ENCODE measurements at regions not wholly inside any gene's neighbourhood (a gene's known extent, or its start where the extent isn't known, plus 50 kb on each side); places are given as distances from the start of the nearest gene placed in this dataset.

- no peak for TF ChIP-seq CTCF (IDR thresholded peaks at IDR 0.05; ENCODE audit: low read depth, low read length, poor library complexity, severe bottlenecking)
- TF ChIP-seq EZH2phosphoT487 (IDR thresholded peaks at IDR 0.05; ENCODE audit: borderline replicate concordance, low read length): no peak
Measured at GRCh38 chr3:74463515-74463914, 150.9 kb downstream of the CNTN3 start.
